DMS 273 (cell line): ENCODE measurements at regions not wholly inside any gene's neighbourhood (a gene's known extent, or its start where the extent isn't known, plus 50 kb on each side); places are given as distances from the start of the nearest gene placed in this dataset.

Source experiments
- DNase-seq: peaks from one replicate; lab custom pipeline; 2025; ENCODE audit not compliant: unreplicated experiment; lab: John Stamatoyannopoulos, UW

GRCh38 chr7:26512737-26513136 lies 221.1 kb downstream of the SNX10 start:
- DNase-seq, result no peak

GRCh38 chr7:26513948-26514347 lies 222.3 kb downstream of the SNX10 start:
- no peak for DNase-seq

DNA sequence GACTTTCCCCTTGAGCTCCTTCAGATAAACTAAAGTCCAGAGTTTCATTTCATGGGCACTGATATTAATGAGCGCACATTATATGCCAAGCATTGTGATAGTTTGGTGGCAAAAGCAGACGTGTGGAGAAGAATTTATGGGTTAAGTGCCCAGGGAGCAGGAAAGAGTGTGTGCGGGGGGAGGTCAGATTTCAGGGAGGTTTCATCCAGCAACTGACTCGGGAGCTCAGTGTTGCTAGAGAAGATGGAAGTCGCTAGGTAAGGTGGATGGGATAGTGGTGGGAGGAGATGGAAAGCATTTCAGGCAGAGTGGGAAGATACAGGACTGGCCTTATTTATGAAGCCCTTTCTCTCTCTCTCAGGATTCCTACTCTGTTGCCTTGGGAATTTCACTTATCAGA lies 223.0 kb downstream of the SNX10 start:
- DNase-seq, result peak; percentile 67

DNA sequence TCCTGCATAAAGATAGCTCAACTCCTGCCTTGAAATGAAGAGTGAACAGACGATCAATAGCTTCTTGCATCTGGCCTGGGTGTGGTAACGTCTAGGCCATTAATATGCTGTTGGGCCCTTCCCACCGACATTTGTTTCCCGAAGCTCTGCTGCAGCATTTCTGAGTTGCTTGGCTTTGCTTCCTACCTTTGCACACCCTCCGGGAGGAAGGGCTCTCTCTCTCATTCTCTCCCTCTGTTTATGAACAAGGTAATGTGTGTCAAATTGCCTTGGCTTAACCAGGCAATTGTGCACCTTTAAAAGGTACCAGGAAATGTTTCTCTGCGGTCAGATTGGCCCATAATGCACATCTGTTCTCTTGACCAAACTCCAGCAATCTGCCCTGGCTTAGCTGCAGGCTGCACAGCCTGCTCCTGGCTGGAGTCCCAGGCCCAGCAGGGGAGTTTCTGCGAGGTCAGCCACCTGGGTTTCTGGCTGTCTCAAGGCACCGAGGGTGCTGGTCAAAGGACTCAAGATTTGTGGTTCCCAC lies 223.7 kb downstream of the SNX10 start:
- DNase-seq, result peak; percentile 94

GRCh38 chr7:26520483-26520882 lies 228.8 kb downstream of the SNX10 start:
- no peak for DNase-seq

- no peak for DNase-seq
These were observed 231.0 kb downstream of the SNX10 start for GRCh38 chr7:26522633-26523032.

DNA sequence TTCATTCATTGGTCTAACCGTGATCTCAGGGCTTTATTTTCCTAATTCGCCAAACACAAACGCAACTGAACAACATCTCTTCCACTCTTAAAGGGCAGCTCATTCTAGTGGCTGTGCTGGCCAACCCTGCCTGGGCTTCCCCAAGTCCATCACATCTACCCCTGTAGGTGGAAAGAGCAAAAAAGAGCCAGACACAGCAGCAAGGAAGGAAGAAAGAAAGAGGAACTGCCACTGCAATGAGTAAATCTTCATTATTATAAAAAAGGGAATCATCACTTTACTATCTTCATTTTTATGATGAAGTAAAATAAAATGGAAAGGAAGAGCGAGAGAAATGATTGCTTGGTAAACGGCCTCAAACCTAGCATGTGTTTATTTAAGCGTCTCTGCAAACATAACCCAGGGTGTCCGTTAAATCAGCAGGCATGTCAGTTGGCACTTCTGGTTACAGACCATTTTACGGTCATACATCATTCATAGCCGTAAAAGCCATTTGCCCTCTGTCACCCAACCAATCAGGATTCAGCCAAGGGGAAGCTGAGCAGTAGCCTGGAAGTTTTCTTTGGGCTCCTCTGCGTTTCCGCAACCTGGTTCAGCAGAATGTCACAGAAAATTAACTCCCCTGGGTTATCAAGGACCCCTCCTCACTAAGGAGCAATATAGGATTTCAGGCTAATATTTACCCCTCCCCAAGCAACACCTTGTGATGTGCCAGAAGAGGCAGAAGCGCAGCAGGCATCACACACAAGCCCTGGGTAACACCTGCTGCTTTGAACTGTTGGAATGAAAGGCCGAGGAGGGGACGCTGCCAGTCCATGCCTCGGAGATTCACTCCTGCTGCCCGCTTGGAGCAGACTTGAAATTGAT lies 234.0 kb downstream of the SNX10 start:
- no peak for DNase-seq

GRCh38 chr7:26526265-26526587 lies 234.6 kb downstream of the SNX10 start:
- DNase-seq, result no peak

GRCh38 chr7:26531926-26532325 lies 240.3 kb downstream of the SNX10 start:
- no peak for DNase-seq

DNA sequence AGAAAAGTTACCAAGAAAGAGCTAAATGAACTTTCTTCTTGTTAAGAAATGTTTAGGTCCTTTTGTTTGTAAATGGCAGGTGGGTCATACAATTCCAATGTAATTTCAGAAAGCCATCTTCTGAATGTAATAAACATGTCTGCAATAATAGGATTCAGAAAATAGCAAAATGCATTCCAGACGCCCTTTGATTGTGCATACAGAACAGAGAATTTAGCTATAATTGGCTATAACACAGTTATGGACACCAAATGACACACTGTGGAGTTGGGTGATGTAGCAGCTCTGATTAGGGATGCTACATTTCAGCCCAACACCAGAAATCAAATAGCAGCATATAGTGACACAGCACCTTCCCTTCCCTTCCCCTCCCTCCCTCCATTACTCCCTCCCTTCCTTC lies 240.8 kb downstream of the SNX10 start:
- DNase-seq, result no peak

GRCh38 chr7:26533217-26533616 lies 241.6 kb downstream of the SNX10 start:
- no peak for DNase-seq

- DNase-seq, result no peak
These were observed 243.2 kb downstream of the SNX10 start for GRCh38 chr7:26534649-26535482.

DNA sequence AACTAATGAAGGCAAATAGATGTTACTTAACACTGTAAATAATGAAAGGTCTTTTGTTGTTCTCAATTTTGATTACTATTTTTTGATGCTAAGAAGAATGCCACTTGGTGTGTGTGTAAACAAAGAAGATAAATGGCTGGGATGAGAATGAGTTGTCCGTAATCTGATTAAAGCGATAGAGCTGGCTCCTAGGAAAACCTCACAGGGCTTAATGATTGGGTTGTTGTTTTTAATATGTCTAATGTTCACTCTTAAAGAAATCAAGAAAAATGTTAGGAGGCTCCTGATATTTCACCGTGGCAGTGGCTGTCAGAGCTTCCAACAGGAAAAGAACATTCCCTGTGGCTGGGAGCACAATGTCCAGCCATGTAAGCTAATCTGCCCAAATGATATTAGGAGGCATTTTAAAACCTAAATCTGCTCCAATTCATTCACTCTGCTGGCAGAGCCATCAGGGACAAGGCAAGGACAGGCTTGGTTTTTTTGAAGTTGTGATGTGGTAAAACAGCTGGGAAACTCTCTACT lies 243.9 kb downstream of the SNX10 start:
- DNase-seq, result no peak

GRCh38 chr7:26538216-26538615 lies 246.6 kb downstream of the SNX10 start:
- DNase-seq, result no peak

DNA sequence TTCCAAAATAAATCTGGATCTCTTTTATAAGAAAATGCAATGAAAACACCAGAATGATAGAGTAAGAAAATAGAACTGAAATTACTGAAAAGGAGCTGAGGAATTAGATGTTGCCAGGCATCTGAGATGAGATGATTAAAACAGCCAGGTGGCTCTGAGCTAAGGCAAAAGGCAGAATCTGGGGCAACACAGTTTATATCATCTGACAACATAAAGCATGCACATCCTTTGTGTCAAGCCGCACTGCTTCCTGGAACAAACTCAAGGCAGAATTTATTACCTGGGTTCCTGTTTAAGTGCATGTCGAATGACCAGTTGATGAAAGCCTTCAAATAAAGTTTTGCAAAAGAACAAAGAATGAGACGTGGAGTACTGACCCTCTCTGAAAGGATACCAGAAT lies 247.0 kb downstream of the SNX10 start:
- no peak for DNase-seq

DNA sequence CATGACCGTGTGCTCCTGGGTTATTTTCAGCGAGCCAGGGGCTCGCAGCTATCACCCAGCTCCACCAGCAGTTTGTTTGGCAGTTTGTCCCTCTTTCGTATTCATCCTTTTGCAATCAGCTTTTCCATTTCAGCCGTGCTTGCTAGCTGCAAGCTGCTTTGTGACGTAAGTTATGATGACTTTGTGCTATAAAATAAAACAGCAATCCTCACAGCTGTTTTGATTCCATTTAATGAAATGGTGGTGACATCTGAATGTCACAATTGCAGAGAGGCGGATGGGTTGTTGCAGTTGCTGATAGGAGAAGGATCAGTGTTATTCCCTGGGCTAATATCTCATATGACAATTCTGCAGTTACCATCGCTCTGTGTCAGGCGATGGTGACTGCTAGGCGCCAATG lies 251.7 kb downstream of the SNX10 start:
- no peak for DNase-seq

DNA sequence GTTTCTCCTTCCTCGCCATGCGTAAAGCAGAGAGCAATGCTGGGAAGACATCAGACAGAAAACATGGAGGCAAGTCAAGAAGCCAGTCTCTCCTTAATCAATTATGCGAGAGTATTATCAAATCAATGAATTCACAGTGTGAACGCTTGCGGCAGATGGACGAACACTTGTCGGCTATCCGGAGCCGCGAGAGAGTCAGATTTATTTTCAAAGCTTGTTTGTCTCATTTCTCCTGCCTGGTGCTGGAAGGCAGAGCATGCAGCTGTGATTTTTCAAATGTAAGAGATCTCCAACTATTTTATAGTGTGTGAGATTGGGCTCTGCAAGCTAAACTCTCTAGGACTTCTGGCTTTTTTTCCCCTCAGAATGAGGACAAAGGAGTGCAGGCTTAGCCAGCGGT lies 252.3 kb downstream of the SNX10 start:
- DNase-seq, result no peak

DNA sequence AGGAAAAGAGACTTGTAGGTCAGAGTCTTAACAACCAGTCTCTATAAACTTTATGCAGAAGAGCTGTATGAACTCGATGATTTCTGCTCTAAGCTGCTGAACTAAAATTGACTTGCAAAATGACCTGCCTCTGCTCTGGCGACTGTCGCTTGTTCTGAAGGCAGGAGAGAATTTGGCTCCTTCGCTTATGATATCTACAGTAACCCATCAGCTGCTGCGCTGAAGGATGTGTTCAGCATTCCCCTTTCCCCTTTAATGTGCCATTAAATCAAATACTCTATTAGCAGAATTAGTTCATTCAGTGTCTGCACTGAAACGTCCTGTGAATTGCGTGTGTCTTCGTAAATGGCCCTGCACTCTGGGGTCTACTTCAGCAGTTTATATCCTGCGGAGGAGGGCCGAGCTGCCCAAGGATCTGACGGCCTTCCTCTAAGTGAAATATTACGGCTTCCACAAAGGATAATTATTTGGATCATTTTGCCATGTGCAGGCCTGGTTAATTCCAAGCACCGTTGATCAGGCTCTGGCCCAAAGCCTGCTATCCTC lies 254.9 kb downstream of the SNX10 start:
- DNase-seq, result no peak

DNA sequence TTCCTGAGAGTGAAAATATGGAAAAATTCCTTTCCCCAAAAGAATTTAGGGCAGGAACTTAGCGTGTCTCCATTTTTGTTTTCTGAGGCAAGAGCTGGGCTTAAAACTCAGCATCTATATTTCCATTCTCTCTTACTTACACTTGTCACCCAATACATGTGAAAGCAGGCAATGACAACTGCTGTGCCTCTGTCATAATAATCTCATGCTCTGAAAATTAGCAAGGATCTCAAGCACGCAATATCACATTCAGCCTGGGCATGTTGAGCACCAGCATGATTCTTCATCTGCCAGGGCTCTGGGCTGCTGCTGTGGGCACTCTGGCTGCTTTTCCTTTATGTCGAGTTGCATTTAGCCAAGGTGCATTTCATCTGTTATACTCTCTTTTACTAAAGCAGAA lies 255.5 kb downstream of the SNX10 start:
- DNase-seq, result no peak

DNA sequence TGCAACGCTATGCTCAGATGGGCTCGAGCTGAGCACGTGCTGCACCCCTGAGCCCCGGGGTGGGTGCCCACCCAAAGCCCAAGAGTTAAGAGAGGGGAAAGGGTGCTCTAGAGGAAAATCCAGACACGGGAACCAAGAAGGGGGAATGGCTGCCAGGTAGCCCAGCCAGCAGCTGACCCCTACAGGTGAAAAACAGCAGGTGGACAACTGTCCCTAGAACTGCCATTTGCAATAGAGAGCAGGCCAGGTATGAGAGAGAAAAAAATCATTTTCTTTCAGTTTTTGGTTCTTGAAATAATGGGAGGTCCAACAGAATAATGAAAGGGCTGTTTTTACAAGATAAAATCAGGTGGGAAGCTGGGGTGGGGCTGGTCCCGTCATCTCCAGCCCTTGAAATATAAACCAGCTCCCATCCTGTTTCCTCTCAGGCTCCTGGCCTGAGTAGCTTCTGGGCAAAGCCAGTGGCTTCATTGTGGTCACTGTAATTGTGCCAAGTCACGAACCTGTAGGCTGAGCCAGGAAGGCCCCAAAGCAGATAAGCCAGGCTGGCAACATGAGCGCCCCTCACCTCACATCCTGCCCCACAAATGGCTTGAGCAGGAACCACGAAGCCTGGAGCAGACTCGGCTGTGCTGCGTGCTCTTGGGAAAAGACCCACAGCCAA lies 257.8 kb downstream of the SNX10 start:
- DNase-seq, result no peak

GRCh38 chr7:26550492-26550891 lies 258.8 kb downstream of the SNX10 start:
- no peak for DNase-seq
